Breast epithelium (tissue), 4 donors: ENCODE measurements at regions not wholly inside any gene's neighbourhood (a gene's known extent, or its start where the extent isn't known, plus 50 kb on each side); places are given as distances from the start of the nearest gene placed in this dataset.
A peak's percentile ranks its signal among the peaks of the same experiment; 100 is the strongest.

Experiments used
- DNase-seq, 2 donors: peaks; one replicate each; pipeline ENCODE4 v3.0.0-alpha.2; 2019; ENCODE audit warnings: low spot score in 2 of 2
- H3K27ac ChIP-seq, 2 donors: fragments of 200-600 bp; sonication (generic) in 1 of 2; one replicate each; pipeline ENCODE4 v1.5.1; 2016 to 2019; ENCODE audit warnings: mild to moderate bottlenecking in 1 of 2
- H3K27me3 ChIP-seq, 2 donors: fragments of 200-600 bp; sonication (generic) in 1 of 2; one replicate each; pipeline versions ENCODE4 v1.5.1 to v1.6.0; 2017 to 2019; ENCODE audit warnings: control low read depth in 1 of 2, mild to moderate bottlenecking in 1 of 2
- H3K36me3 ChIP-seq: fragments of 200-600 bp; one replicate; pipeline ENCODE4 v1.5.1; 2019
- H3K4me1 ChIP-seq, 2 donors: fragments of 200-600 bp; sonication (generic); one replicate each; pipeline ENCODE4 v1.5.1; 2016 to 2019; ENCODE audit warnings: control low read depth in 1 of 2
- H3K4me3 ChIP-seq, 3 donors: fragments of 200-600 bp; sonication (generic); 1 replicate in 2 of 3; 2 replicates in 1 of 3; pipeline ENCODE4 v1.5.1; 2016 to 2019; ENCODE audit warnings: mild to moderate bottlenecking in 3 of 3, moderate library complexity in 2 of 3
- H3K9me3 ChIP-seq, 2 donors: fragments of 200-600 bp; sonication (generic) in 1 of 2; one replicate each; pipeline ENCODE4 v1.5.1; 2016 to 2019; ENCODE audit warnings: control low read depth in 1 of 2
- CTCF ChIP-seq, 3 donors: fragments of 450-650 bp; IDR thresholded peaks; one replicate each; pipeline ENCODE4 v1.5.1; 2016 to 2017; ENCODE audit warnings: antibody characterized with exemption in 3 of 3, mild to moderate bottlenecking in 3 of 3, moderate library complexity in 3 of 3
- POLR2A ChIP-seq: fragments of 450-650 bp; IDR thresholded peaks from one replicate; pipeline ENCODE4 v1.6.1; 2016; ENCODE audit warnings: antibody characterized with exemption, mild to moderate bottlenecking, moderate library complexity
- POLR2AphosphoS5 ChIP-seq, 3 donors: sonication (generic); formaldehyde crosslinking; IDR thresholded peaks; one replicate each; pipeline ENCODE4 v1.6.1; 2017; ENCODE audit warnings: antibody characterized with exemption in 3 of 3
- intact Hi-C: fragments of 100-400 bp; cut with DNase I; formaldehyde crosslinking; loops from one replicate; pipeline ENCODE4 v1.15.1; 2023; ENCODE audit warnings: low total_unique reads

GRCh38 chr9:129331772-129332500, 153.9 kb upstream of the IER5L start:
- Histone ChIP-seq H3K9me3 (peaks cover 6 to 13% of the 10 kb centered on the region in 2 donors), H3K27ac (peak overlapping the region; percentile 91 to 96), H3K4me1 (peaks cover 33 to 43% of the 10 kb centered on the region in 2 donors), H3K4me3 (peak overlapping the region in 2 of 3 donors; percentile 30 to 48), H3K36me3 (no peaks in the 10 kb centered on the region), H3K27me3 (no peaks in the 10 kb centered on the region)
- TF ChIP-seq CTCF (IDR thresholded peaks at IDR 0.05) (peak in 1 of 3 donors; percentile 15), POLR2A (no peak), POLR2AphosphoS5 (IDR thresholded peaks at IDR 0.05) (peak in 2 of 3 donors; percentile 17 to 32)
- DNase-seq: peak in 1 of 2 donors; percentile 80
- intact Hi-C loops: loop anchor here (10.0 kb wide), 1 partner anchor 133 kb away; no protein-coding TSS in a partner anchor

- peaks cover 33 to 42% of the 10 kb centered on the region in 2 donors for H3K4me1 ChIP-seq
- no peak for TF ChIP-seq POLR2A
- no peak for TF ChIP-seq CTCF (IDR thresholded peaks at IDR 0.05)
- no peak for TF ChIP-seq POLR2AphosphoS5 (IDR thresholded peaks at IDR 0.05)
Observed at GRCh38 chr9:129331493-129331765, 153.4 kb upstream of the IER5L start.

GRCh38 chr9:129330711-129331492, 152.8 kb upstream of the IER5L start:
- H3K36me3 ChIP-seq: no peaks in the 10 kb centered on the region
- intact Hi-C loops: loop anchor here (10.0 kb wide), 1 partner anchor 134 kb away; no protein-coding TSS in a partner anchor
- H3K27me3 ChIP-seq: no peaks in the 10 kb centered on the region
- DNase-seq: no peak
- TF ChIP-seq POLR2AphosphoS5 (IDR thresholded peaks at IDR 0.05) (no peak), CTCF (IDR thresholded peaks at IDR 0.05) (no peak), POLR2A (no peak)
- H3K27ac ChIP-seq: peak overlapping the region; percentile 91 to 96
- peaks cover 6 to 13% of the 10 kb centered on the region in 2 donors for H3K9me3 ChIP-seq
- no peak overlapping the region for H3K4me3 ChIP-seq
- peaks cover 27 to 37% of the 10 kb centered on the region in 2 donors for H3K4me1 ChIP-seq

More at GRCh38 chr9:129331493-129331765, 153.4 kb upstream of the IER5L start:
- peaks cover 6 to 13% of the 10 kb centered on the region in 2 donors for H3K9me3 ChIP-seq
- intact Hi-C loops: loop anchor here (10.0 kb wide), 1 partner anchor 133 kb away; no protein-coding TSS in a partner anchor
- H3K27ac ChIP-seq: peak overlapping the region; percentile 91 to 96
- no peak for DNase-seq
- H3K36me3 ChIP-seq: no peaks in the 10 kb centered on the region
- no peak overlapping the region for H3K4me3 ChIP-seq
- H3K27me3 ChIP-seq: no peaks in the 10 kb centered on the region

- Histone ChIP-seq H3K27ac (peak overlapping the region; percentile 68 to 83), H3K9me3 (peaks cover 6 to 13% of the 10 kb centered on the region in 2 donors), H3K4me1 (peaks cover 12 to 16% of the 10 kb centered on the region in 2 donors), H3K27me3 (no peaks in the 10 kb centered on the region), H3K36me3 (no peaks in the 10 kb centered on the region), H3K4me3 (no peak overlapping the region)
- TF ChIP-seq POLR2AphosphoS5 (IDR thresholded peaks at IDR 0.05) (no peak), POLR2A (no peak), CTCF (IDR thresholded peaks at IDR 0.05) (no peak)
- no peak for DNase-seq
- intact Hi-C loops: no loop called here
Observed at GRCh38 chr9:129328355-129329042, 150.4 kb upstream of the IER5L start.
